KMS-11 (cell line): ENCODE measurements at regions not wholly inside any gene's neighbourhood (a gene's known extent, or its start where the extent isn't known, plus 50 kb on each side); places are given as distances from the start of the nearest gene placed in this dataset.

ENCODE experiments used
- H2AFZ ChIP-seq: fragments of 200-600 bp; sonication (generic); 2 replicates; pipeline ENCODE4 v1.6.1; 2016; ENCODE audit warnings: antibody characterized with exemption, mixed run types, low read depth
- H3K27ac ChIP-seq: fragments of 200-600 bp; sonication (generic); 2 replicates; pipeline ENCODE4 v1.6.1; 2016; ENCODE audit warnings: mild to moderate bottlenecking, mixed run types
- H3K27me3 ChIP-seq: fragments of 200-600 bp; sonication (generic); 2 replicates; pipeline ENCODE4 v1.6.1; 2017; ENCODE audit warnings: mild to moderate bottlenecking, low read depth, mixed run types, moderate library complexity; ENCODE audit not compliant: insufficient read depth
- H3K36me3 ChIP-seq: fragments of 200-600 bp; sonication (generic); 2 replicates; pipeline ENCODE4 v1.6.1; 2017; ENCODE audit warnings: mild to moderate bottlenecking, mixed run types; ENCODE audit not compliant: insufficient read depth
- H3K4me1 ChIP-seq: fragments of 200-600 bp; sonication (generic); 2 replicates; pipeline ENCODE4 v1.6.1; 2016; ENCODE audit warnings: mild to moderate bottlenecking, low read depth, mixed run types; ENCODE audit not compliant: poor library complexity, severe bottlenecking
- H3K4me2 ChIP-seq: fragments of 200-600 bp; sonication (generic); 2 replicates; pipeline ENCODE4 v1.7.0; 2016; ENCODE audit warnings: mild to moderate bottlenecking, mixed run types
- H3K4me3 ChIP-seq: fragments of 200-600 bp; sonication (generic); IDR thresholded peaks from 2 replicates; pipeline ENCODE4 v1.6.1; 2017; ENCODE audit warnings: low read depth, low read length, mixed read lengths; ENCODE audit not compliant: insufficient read depth
- H3K79me2 ChIP-seq: fragments of 200-600 bp; sonication (generic); 2 replicates; pipeline ENCODE4 v1.6.1; 2016; ENCODE audit warnings: low read depth, mixed run types; ENCODE audit not compliant: insufficient read depth
- H3K9ac ChIP-seq: fragments of 200-600 bp; sonication (generic); 2 replicates; pipeline ENCODE4 v1.6.1; 2016; ENCODE audit warnings: mild to moderate bottlenecking, mixed run types
- H4K20me1 ChIP-seq: fragments of 200-600 bp; sonication (generic); 2 replicates; pipeline ENCODE4 v1.6.1; 2016; ENCODE audit warnings: mild to moderate bottlenecking, mixed run types; ENCODE audit not compliant: insufficient read depth
- TF ChIP-seq, protein P1 (sequence below): fragments of 200-600 bp; sonication (generic); conservative IDR thresholded peaks from 2 replicates; pipeline ENCODE4 v1.6.1; 2017; ENCODE audit warnings: low read depth, mild to moderate bottlenecking, antibody characterized with exemption, low read length, moderate library complexity, mixed read lengths

DNA sequence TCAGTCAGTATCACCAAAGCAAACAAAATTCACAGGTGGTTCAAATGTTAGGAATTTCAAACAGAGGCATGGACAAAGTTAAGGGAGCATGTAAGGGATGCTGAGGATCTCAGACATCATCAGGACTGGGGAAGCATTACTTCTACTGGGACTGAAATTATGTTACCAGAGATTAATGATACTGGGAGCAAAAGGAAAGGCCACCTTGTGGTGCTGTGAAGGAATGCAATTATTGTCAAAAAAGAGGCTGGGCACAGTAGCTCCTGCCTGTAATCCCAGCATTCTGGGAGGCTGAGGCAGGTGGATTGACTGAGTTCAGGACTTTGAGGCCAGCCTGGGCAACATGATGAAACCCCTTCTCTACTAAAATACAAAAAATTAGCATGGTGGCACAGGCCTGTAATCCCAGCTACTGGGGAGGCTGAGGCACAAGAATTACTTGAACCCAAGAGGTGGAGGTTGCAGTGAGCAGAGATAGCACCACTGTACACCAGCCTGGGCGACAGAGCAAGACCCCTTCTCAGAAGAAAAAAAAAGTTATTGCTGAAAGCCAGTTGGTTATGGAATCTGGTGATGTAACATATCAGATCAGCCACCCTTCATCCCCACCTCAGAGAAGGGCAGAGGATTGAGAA lies 954.3 kb downstream of the PCDH7 start:
- Histone ChIP-seq H3K4me2 (no peak overlapping the region), H2AFZ (no peak overlapping the region), H3K9ac (no peak overlapping the region), H3K79me2 (no peaks in the 10 kb centered on the region), H3K36me3 (no peaks in the 10 kb centered on the region), H3K27me3 (no peaks in the 10 kb centered on the region), H3K4me1 (no peaks in the 10 kb centered on the region), H3K27ac (no peak overlapping the region), H4K20me1 (no peaks in the 10 kb centered on the region), H3K4me3 (no peak overlapping the region)
- TF ChIP-seq, protein P1, sequence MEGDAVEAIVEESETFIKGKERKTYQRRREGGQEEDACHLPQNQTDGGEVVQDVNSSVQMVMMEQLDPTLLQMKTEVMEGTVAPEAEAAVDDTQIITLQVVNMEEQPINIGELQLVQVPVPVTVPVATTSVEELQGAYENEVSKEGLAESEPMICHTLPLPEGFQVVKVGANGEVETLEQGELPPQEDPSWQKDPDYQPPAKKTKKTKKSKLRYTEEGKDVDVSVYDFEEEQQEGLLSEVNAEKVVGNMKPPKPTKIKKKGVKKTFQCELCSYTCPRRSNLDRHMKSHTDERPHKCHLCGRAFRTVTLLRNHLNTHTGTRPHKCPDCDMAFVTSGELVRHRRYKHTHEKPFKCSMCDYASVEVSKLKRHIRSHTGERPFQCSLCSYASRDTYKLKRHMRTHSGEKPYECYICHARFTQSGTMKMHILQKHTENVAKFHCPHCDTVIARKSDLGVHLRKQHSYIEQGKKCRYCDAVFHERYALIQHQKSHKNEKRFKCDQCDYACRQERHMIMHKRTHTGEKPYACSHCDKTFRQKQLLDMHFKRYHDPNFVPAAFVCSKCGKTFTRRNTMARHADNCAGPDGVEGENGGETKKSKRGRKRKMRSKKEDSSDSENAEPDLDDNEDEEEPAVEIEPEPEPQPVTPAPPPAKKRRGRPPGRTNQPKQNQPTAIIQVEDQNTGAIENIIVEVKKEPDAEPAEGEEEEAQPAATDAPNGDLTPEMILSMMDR: 0 out of 2 replicates have a peak, but pooled peaks have one; percentile 32

DNA sequence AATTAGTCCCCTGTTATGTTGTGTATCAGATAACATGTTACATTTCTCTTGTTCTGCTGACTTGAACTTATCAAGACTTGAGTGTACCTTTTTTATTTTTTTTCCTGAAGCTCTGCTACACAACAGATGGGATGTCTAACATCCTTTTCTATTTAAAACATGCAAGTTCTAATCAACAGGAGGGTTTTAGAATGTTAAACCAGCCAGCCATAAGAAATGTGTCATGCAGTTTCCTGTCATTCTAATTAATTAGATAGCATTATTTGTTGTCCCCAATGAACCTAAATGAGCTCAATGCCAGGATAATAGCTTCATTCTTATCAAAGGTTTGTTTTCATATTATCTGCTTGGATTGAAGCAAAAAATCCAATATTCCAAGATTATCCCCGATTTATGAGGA lies 958.2 kb downstream of the PCDH7 start:
- H3K36me3 ChIP-seq: no peaks in the 10 kb centered on the region
- no peak overlapping the region for H3K4me2 ChIP-seq
- H4K20me1 ChIP-seq: no peaks in the 10 kb centered on the region
- TF ChIP-seq, protein P1: no peak
- no peak overlapping the region for H2AFZ ChIP-seq
- no peak overlapping the region for H3K9ac ChIP-seq
- H3K79me2 ChIP-seq: no peaks in the 10 kb centered on the region
- no peak overlapping the region for H3K27ac ChIP-seq
- H3K4me3 ChIP-seq: no peak overlapping the region
- no peaks in the 10 kb centered on the region for H3K27me3 ChIP-seq
- H3K4me1 ChIP-seq: no peaks in the 10 kb centered on the region

DNA sequence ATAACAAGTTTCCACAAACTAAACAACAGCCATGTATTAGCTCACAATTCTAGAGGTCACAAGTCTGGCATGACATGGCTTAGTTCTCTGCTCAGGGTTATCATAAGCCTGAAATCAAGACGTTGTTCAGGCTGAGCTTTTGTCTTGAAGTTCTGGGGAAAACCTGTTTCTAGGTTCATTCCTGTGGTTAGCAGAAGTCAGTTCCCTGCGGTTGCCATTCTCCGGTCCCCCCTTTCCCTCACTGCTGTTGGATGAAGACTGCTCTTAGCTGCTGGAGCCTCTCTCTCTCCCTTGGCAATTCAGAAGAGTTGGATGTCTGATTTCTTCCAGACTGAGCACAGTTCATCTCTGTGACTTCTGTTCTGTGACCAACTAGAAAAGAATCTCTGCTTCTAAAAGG lies 962.6 kb downstream of the PCDH7 start:
- no peak overlapping the region for H2AFZ ChIP-seq
- H3K79me2 ChIP-seq: no peaks in the 10 kb centered on the region
- H3K4me1 ChIP-seq: no peaks in the 10 kb centered on the region
- no peak overlapping the region for H3K4me3 ChIP-seq
- no peaks in the 10 kb centered on the region for H3K36me3 ChIP-seq
- no peaks in the 10 kb centered on the region for H3K27me3 ChIP-seq
- H4K20me1 ChIP-seq: no peaks in the 10 kb centered on the region
- no peak overlapping the region for H3K27ac ChIP-seq
- H3K4me2 ChIP-seq: no peak overlapping the region
- H3K9ac ChIP-seq: no peak overlapping the region
- TF ChIP-seq, protein P1: no peak

DNA sequence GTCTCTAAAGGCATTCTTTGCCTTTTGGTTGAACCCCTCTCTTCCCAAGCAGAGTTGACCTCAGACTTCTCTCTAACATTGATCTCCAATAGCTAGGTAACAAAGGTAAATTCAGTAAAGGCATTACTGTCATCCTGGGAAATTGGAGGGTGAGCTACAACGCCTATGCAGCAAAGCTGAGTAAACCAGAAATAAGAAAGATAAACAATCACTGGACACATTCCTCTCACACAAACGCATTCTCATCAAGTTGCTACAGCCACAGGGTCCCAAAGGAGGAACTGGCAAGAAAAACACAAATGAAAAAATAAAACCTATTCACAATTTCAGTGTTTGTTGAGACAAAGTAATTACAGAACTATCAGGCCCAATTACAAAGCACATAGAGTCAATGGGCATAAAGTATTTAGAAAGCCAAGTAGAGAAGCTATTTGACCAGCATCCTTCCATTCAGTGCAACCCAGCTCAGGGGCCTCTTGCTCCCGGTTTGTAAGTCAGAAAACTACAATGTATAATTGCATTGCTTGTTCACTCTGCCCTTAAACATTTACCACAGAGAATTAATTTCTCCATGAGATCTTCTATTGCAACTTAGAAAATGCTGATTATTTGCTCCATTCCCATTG lies 967.7 kb downstream of the PCDH7 start:
- Histone ChIP-seq H3K27me3 (no peaks in the 10 kb centered on the region), H4K20me1 (no peaks in the 10 kb centered on the region), H2AFZ (no peak overlapping the region), H3K4me1 (no peaks in the 10 kb centered on the region), H3K79me2 (no peaks in the 10 kb centered on the region), H3K36me3 (no peaks in the 10 kb centered on the region), H3K4me2 (no peak overlapping the region), H3K9ac (no peak overlapping the region), H3K4me3 (no peak overlapping the region), H3K27ac (no peak overlapping the region)
- TF ChIP-seq, protein P1: no peak
